ENCODE measurements at regions not wholly inside any gene's neighbourhood (a gene's known extent, or its start where the extent isn't known, plus 50 kb on each side); places are given as distances from the start of the nearest gene placed in this dataset.
"Not testable (repeated sequence)": the region's sequence is repeated elsewhere in the genome, so short reads cannot be mapped to it uniquely, and the experiment has no call there.

- DNase-seq (ENCODE audit: low spot score): no peak
Observed at GRCh38 chr10:21405981-21406380, 119.5 kb downstream of the SKIDA1 start.

DNA sequence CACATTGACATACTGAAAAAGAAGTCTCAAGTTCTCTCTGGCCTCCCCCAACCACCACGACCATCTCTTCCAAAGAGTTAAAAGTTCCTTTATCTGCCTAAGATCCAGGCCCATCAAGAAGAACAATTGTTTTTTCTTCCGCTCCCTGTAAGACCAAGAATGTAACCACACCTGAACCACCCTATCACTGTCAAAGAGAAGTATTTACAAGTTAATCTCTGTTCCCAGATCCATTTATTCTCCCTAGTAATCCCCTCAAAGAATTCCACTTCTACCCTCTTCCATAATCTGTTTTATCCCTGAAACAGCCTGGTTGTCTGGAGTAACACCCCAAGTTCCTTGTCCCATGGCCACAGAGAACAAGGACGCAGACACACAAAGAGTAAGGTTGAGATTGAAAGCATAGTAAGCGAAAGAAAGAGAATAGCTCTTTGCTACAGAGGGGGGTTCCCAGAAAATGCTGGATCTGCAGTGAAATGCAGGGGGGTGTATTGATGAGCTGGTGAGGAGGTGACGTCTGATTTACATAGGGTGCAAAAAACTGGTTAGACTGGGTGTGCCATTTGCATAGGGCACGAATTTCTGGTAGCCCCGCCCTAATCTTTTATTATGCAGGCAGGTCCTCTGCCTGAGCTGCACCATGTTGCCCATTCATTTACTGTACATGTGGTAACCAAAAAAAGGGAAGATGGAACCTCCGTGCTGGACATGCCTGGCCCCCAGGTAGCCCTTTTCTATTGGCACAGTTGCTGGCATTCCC is 122.0 kb downstream of the SKIDA1 start:
- no peak for DNase-seq (ENCODE audit: low spot score)

DNA sequence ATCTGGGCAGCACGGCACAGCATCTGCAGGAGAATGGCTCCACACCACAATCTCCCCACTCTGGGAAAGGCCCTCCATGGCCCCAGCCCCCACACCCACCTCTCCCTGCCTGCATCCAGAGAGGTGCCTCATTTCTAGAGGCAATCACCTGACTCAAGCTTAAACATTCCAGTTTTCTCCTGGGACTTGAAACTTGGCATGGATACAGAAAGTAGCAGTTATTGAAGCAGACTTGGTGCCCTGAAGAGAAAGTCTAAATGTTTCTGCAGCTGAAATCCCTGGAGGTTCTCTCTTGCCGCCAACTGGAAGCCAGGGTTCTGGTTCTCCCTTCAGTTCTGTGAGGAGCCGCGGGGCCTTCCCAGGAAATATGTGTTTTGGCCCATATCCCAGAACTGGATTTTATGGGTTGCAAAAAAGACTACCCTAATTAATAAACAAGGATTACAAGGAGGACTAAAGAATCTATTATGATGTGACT is 122.8 kb downstream of the SKIDA1 start:
- no peak for DNase-seq (ENCODE audit: low spot score)

DNA sequence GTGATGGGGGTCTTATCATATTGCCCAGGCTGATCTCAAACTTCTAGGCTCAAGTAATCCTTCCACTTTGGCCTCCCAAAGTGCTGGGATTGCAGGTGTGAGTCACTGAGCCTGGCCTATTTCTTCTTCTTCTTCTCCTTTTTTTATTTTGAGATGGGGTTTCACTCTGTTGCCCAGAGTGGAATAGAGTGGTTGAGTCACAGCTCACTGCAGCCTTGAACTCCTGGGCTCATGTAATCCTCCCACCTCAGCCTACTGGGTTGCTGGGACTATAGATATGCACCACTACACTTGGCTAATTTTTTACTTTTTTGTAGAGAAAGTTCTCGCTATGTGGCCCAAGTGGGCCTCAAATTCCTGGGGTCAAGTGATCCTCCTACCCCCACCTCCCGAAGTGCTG is 124.3 kb downstream of the SKIDA1 start:
- no peak for DNase-seq (ENCODE audit: low spot score)

GRCh38 chr10:21399392-21400035 is 126.0 kb downstream of the SKIDA1 start:
- DNase-seq (ENCODE audit: low spot score): no peak

DNA sequence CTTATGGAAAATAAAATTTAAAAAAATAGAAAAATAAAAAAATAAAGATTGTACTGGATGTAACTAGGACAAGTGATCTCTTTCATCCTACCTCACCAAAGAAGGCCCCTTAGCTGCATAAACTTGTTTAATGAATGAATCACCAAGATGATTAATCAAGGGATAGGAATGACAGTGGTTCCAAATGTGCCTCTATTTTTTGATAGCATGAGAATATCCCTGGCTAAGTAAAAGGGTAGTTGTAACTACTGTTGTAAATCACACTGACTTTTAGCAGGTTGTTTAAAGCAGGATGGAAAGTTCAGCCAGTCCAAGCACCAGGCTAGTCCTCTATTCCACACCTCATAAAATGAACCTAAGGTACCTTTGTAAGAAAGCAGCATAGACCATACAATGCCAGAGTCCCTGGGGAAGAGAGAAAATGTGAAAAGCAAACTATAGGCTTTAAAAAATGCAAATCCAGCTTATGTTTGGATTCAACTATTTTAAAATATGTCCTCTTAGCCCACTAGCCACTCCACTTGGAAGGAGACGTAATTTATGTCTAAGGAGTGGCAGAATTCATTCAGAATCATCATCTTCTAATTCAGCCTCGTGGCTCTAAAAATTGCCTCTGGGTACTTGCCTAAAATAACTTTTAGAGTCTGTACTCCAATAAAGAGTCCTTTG is 126.8 kb downstream of the SKIDA1 start:
- DNase-seq (ENCODE audit: low spot score): no peak

DNA sequence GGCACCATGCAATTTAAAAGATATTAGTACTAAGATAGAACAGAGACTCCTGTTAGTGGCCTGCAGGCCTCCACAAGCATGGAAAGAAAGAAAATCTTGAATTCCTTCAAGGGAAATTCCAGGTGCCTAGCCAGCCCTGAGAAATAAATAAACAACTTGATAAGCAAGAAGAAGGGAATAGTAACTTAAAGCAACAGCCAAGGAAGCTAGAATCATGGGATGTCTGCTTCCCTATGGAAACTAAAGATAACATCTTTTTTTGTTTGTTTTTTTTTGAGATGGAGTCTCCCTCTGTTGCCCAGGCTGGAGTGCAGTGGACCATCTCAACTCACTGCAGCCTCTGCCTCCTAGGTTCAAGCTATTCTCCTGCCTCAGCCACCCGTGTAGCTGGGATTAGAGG is 128.6 kb downstream of the SKIDA1 start:
- DNase-seq (ENCODE audit: low spot score): no peak

DNA sequence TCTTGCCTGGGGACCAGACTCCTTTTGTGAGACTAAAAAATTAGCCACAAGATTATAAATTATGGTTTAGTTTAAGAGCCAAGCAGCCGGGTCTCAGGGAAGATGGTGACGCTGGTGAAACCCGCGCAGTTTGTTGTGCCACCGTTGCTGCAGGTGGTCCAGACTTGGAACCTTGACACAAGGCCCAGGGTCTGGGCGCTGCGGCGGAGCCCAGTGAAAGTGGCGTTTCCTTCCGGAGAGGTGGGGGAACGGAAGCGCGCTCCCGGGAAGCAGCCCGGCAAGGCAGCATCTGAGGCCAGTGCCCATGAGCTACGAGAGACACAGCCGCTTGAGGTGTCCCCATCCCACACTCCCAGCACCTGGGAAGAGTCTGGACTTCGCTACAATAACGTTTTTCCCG is 131.6 kb downstream of the SKIDA1 start:
- DNase-seq (ENCODE audit: low spot score): no peak

DNA sequence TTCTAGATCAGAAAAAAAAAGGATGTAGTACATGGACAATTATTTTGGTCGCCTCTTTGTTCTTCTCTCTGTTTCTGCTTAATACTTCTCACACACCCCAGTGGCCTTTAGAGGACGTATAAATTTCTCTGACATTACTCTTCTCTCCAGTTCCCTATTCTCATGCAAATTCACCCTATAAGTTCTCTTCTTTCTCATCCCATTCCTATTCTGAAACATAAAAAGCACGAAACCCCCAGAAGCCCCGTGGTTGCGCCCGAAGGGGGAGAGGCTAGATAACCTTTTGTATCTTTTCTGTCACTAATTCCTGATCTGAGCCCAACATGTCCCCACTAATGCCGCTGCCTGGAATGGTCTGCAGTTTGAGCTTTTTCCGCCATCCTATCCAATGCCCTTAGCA is 136.9 kb downstream of the SKIDA1 start:
- no peak for DNase-seq (ENCODE audit: low spot score)

GRCh38 chr10:21387868-21388267 is 137.6 kb downstream of the SKIDA1 start:
- DNase-seq (ENCODE audit: low spot score): no peak

DNA sequence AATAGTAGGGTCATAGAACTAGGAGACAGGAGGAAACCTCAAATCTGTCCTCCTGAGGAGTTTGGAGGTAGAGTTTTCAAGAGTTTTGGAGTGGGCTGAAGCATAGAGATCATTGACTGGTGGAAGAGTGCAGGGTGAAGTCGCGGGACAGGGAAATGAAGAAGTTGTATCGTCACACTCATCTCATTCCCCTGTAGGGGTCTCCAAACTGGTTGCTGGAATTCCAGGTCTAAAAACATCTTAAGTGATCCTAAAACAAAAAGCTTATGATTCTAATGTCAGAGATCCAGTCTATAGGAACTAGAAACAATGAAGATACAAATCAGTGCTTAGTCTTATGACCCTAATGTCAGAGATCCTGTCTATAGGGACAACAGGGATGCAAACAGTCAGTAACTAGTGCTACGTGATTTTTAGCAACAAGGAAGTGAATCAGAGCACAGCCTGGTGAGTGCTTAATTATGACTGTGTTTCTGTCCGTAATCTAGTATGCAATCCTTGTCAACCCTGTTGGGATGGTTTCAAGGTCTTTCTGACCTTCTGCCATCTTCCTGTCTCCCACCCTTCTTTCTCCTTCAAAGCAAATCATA is 139.4 kb downstream of the SKIDA1 start:
- DNase-seq (ENCODE audit: low spot score): no peak

- DNase-seq (ENCODE audit: low spot score): no peak
Observed at GRCh38 chr10:21385536-21385935, 139.9 kb downstream of the SKIDA1 start.

DNA sequence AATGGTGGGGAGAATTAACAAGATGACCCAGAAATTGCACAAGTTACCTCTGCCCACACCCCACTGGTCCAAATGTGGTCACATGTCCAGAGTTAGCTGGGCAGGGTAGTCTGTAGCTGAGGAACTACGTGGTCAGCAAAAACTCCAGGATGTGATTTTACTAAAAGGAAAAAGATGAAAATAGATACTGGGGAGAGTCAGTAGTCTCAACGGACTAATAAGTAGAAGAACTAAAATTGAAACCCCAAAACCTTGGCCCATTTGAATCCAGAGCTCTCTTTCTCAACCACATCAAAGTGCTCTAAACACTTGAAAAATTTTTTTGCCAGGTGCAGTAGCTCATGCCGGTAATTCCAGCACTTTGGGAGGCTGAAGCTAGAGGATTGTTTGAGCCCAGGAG is 146.3 kb downstream of the SKIDA1 start:
- no peak for DNase-seq (ENCODE audit: low spot score)

DNA sequence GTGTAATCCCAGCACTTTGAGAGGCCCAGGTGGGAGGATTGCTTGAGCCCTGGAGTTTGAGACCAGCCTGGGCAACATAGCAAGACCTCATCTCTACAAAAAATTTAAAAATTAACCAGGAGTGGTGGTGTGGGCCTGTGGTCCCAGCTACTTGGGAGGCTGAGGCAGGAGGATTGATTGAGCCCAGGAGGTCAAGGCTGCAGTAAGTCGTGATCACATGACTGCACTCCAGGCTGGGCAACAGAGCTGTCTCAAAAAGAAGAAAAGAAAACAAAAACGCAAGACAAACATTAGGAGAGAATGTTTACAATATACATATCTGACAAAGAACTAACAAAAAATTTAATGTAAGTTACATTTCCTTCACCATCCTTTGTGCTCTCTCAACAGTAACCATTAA is 150.2 kb downstream of the SKIDA1 start:
- DNase-seq (ENCODE audit: low spot score): not testable (repeated sequence)

DNA sequence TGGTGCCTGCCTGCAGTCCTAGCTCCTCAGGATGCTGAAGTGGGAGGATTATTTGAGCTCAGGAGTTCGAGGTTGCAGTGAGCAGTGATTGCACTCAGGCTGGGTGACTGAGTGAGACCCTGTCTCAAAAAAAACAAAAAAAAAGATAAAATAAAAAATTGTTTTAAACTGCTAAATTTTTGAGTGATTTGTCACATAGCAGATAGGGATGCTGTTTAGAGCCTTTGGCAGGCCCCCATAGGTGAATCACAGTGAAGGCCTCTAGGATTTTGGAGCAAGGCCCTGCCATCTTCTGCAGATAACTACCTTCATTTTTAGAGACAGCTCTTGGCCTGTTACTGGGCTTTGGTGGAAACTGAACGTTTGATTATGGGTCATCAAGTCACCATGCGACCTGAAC is 151.6 kb downstream of the SKIDA1 start:
- DNase-seq (ENCODE audit: low spot score): not testable (repeated sequence)

DNA sequence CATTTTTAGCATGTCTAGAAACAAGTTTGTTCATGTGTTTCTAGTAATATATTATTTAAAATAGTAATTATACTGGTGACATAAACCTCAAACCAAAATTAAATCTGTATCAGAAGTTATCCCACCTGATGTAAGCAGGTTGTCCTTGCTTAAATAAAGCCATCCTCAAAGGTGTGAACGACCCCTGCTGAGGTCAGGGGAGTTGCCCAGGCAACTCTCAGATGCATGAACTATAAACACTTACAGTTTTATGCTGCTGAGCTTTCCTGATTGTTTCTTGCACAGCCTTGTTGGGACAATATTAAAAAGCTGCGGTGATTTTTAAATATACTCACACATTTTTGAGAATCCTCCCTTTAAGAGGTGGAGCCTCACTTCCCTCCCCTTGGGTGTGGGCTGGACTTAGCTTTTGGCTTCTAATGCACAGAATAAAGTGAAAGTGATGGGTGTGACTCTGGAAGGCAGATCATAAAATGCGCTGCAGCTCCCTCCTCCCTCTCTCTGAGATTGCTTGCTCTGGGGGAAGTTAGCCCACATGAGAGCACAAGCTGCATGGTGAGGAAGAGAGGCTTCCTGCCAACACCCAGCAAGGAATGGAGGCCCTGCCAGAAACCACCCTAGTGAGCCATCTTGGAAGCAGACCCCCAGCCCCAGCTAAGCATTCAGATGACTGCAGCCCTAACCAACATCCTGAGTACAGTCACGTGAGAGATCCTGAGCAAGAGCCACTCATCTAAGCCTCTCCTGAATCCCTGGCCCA is 152.7 kb downstream of the SKIDA1 start:
- DNase-seq (ENCODE audit: low spot score): no peak

DNA sequence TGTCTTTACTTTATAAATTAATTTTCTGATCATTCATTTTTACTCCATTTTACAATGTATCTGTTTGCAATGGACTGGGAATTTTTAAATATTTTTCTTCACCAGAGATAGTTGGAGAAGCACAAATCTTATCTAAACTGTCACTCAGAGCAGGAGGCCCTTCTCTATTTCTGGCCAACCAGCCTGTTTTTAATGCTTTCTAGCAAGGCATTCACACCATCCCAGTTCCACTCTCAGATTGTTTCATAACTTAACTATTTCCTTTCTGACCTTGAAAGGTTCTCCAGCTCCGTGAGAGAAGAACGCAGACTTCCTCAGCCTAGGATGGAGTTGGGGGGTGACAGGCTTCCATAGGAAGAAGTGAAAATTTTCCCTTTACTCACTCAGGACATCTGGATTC is 155.8 kb downstream of the SKIDA1 start:
- DNase-seq (ENCODE audit: low spot score): no peak

DNA sequence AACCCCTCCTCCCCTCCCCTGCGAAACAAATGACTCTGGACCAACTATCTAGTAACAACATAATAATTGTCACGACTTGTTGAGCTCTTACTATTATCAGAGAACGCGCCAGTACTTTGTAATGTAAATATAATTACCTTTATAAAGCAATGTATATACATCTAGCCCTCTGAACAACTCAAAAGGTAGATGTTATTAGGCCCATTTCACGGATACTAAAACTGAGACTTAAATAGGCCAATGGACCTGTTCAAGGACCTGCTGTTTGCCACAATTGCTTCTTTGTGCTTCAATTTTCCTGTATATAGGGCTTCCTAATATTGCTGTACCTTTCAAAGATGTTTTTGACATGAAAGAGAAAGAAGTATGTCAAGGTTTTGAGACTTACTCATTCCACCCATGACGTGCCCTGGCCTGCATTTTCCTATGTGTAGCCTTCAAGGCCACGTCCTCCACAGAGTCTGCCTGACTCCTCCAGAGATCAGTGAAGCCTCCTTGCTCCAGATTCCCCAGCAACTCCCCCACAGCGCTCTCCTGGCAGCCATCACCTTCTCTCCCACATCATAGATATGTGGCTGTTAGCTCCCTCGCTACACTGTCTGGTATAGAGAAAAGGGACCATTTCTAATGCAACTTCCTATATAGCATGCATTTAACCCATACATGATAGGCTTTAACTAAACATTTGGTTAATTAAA is 156.6 kb downstream of the SKIDA1 start:
- DNase-seq (ENCODE audit: low spot score): no peak

DNA sequence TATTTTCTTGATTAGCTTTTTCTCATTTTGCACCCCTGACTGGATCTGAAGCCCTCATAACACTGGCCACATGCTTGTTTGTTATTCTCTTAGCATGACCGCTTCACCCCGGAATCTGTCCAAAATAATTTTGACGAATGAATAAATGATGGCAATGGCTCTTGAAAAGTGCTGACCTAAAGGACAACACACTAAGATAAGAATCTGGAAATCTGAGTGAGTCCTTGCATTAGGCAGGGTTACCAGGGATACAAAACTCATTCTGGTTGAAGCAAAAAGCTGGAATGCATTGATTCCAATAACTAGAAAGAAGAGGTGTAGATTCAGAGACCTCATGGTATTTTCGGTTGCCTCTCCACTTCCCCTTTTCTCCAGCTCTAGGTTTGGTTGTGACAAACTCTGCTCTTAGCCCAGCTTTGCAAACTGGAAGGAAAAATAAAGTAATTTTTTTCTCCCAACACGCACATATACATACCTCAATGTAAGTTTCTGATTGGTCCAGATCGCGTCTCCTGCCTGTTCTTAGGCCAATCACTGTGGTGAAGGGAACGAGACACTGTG is 157.4 kb downstream of the SKIDA1 start:
- DNase-seq (ENCODE audit: low spot score): no peak

DNA sequence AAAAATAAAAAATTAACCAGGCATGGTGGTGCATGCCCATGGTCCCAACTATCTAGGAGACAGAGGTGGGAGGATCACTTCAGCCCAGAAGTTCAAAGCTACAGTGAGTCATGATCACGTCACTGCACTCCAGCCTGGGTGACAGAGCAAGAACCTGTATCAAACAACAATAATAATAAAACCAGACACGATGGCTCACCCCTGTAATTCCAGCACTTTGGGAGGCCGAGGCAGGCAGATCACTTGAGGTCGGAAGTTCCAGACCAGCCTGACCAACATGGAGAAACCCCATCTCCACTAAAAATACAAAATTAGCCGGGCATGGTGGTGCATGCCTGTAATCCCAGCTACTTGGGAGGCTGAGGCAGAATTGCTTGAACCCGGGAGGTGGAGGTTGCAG is 159.4 kb downstream of the SKIDA1 start:
- not testable (repeated sequence) for DNase-seq (ENCODE audit: low spot score)

All from hematopoietic multipotent progenitor cell treated with erythropoietin and hydrocortisone succinate and interleukin-3 and kit ligand, for 17 days (in vitro differentiated cells).